Breast epithelium (tissue), 3 donors: ENCODE measurements at regions not wholly inside any gene's neighbourhood (a gene's known extent, or its start where the extent isn't known, plus 50 kb on each side); places are given as distances from the start of the nearest gene placed in this dataset.

Experiments used
- CTCF ChIP-seq, 3 donors: fragments of 450-650 bp; IDR thresholded peaks; one replicate each; pipeline ENCODE4 v1.5.1; 2016 to 2017; ENCODE audit warnings: antibody characterized with exemption in 3 of 3, mild to moderate bottlenecking in 3 of 3, moderate library complexity in 3 of 3
- POLR2A ChIP-seq: fragments of 450-650 bp; IDR thresholded peaks from one replicate; pipeline ENCODE4 v1.6.1; 2016; ENCODE audit warnings: antibody characterized with exemption, mild to moderate bottlenecking, moderate library complexity
- POLR2AphosphoS5 ChIP-seq, 3 donors: sonication (generic); formaldehyde crosslinking; IDR thresholded peaks; one replicate each; pipeline ENCODE4 v1.6.1; 2017; ENCODE audit warnings: antibody characterized with exemption in 3 of 3

- TF ChIP-seq CTCF (IDR thresholded peaks at IDR 0.05): no peak
- no peak for TF ChIP-seq POLR2AphosphoS5 (IDR thresholded peaks at IDR 0.05)
- TF ChIP-seq POLR2A: no peak
Measured at GRCh38 chr4:8928074-8928473, 56.4 kb upstream of the HMX1 start.
